ENCODE measurements at regions not wholly inside any gene's neighbourhood (a gene's known extent, or its start where the extent isn't known, plus 50 kb on each side); places are given as distances from the start of the nearest gene placed in this dataset.

DNA sequence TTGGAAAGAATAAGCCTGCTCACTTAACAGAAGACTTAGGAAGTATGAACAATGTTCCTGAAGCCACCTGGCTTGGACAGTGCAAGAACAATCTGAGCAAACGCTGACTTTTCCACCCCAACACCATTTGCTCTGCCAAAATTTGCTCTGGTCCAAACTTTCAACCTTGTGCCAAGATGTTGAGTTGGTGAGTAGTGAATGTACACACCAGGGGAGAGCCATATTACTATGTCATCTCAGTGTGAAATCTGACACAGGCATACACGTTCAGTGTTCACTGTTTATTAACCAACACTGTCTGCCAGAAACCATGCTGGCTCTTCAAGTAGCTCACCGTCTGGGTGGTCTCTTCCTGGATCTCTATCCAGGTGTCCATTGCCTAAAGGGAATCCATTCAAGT, 152.9 kb upstream of the LPP start:
- no peak for DNase-seq
- H3K27me3 Mint-ChIP-seq, result no peaks in the 10 kb centered on the region
- H3K27ac Mint-ChIP-seq, result peak overlapping the region; percentile 91
- no peak overlapping the region for H3K4me3 Mint-ChIP-seq
- H3K36me3 Mint-ChIP-seq (ENCODE audit: low read depth), result no peaks in the 10 kb centered on the region
- ChIA-PET POLR2A (interaction anchor here (0.6 to 1.1 kb wide), 3 partner anchors 38 to 916 kb away, joined by 3 read pairs; partner anchors contain the start of gene BCL6), CTCF (interaction anchor here (1.8 to 3.1 kb wide), 2 partner anchors 253 to 261 kb away, joined by 8 to 18 read pairs; no protein-coding TSS in a partner anchor)
- peaks cover 54% of the 10 kb centered on the region for H3K4me1 Mint-ChIP-seq (ENCODE audit: low read depth)
- H3K9me3 Mint-ChIP-seq, result no peaks in the 10 kb centered on the region
- no peak for ATAC-seq
- intact Hi-C loops (cut with micrococcal nuclease), result loop anchor here (5.0 kb wide), 1 partner anchor 51 kb away; no protein-coding TSS in a partner anchor
- TF ChIP-seq, protein P1, sequence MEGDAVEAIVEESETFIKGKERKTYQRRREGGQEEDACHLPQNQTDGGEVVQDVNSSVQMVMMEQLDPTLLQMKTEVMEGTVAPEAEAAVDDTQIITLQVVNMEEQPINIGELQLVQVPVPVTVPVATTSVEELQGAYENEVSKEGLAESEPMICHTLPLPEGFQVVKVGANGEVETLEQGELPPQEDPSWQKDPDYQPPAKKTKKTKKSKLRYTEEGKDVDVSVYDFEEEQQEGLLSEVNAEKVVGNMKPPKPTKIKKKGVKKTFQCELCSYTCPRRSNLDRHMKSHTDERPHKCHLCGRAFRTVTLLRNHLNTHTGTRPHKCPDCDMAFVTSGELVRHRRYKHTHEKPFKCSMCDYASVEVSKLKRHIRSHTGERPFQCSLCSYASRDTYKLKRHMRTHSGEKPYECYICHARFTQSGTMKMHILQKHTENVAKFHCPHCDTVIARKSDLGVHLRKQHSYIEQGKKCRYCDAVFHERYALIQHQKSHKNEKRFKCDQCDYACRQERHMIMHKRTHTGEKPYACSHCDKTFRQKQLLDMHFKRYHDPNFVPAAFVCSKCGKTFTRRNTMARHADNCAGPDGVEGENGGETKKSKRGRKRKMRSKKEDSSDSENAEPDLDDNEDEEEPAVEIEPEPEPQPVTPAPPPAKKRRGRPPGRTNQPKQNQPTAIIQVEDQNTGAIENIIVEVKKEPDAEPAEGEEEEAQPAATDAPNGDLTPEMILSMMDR (IDR thresholded peaks at IDR 0.05), result no peak

DNA sequence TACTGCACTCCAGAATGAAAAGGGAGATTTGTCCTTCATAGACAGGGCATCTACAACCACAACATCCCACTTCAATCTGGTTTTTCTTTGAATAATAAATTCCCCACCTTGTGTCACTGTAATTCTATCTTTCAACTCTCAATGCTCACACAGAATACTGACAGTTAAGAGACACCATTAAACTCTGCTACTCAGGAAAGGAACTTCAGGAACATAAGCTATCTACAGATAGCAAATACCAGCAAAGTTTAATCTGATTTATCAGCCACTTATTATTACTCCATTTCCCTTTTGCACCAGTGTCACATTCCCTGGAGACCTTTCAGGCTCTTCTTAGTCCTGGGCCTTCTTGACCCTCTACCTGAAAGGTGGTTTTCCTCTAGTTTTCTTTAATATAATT, 152.0 kb upstream of the LPP start:
- H3K4me3 Mint-ChIP-seq, result no peak overlapping the region
- H3K9me3 Mint-ChIP-seq, result no peaks in the 10 kb centered on the region
- POLR2A ChIA-PET, result no interaction called here
- H3K27ac Mint-ChIP-seq, result no peak overlapping the region
- no peaks in the 10 kb centered on the region for H3K36me3 Mint-ChIP-seq (ENCODE audit: low read depth)
- peaks cover 53% of the 10 kb centered on the region for H3K4me1 Mint-ChIP-seq (ENCODE audit: low read depth)
- TF ChIP-seq, protein P1 (IDR thresholded peaks at IDR 0.05), result no peak
- no peaks in the 10 kb centered on the region for H3K27me3 Mint-ChIP-seq
- intact Hi-C loops (cut with micrococcal nuclease), result loop anchor here (5.0 kb wide), 1 partner anchor 50 kb away; no protein-coding TSS in a partner anchor
- no peak for DNase-seq
- CTCF ChIA-PET, result interaction anchor here (1.0 to 1.6 kb wide), 3 partner anchors 12 to 261 kb away, joined by 3 to 4 read pairs (median 3); no protein-coding TSS in a partner anchor
- ATAC-seq, result no peak

DNA sequence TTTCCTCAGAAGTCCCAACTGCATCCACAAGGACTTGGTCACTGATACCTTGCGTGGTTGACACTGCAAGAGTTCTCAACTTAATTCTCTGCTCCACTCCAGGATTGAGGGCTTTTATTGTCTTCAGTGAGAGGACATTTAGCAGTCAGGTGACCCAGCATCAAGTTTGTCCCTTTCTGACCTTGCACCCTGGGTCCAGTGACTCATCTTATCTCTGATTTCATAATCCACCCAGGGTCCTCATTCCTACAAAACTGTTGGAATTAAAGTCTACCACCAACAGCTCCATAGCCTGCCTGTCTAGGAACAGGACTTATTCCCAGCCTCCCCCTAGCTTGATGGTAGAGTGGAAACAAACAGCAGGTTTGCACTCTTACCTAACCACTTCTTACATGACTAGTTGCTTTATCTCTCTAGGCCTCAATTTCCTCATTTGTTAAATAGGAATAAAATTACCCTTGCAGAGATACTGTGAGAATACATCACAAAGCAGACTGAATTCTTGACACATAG, 151.3 kb upstream of the LPP start:
- CTCF ChIA-PET, result interaction anchor here (0.8 to 1.6 kb wide), 4 partner anchors 13 to 257 kb away, joined by 3 to 4 read pairs (median 3); partner anchors contain the start of gene BCL6
- H3K4me1 Mint-ChIP-seq (ENCODE audit: low read depth), result peaks cover 47% of the 10 kb centered on the region
- POLR2A ChIA-PET, result interaction anchor here (0.6 kb wide), 1 partner anchor 1894 kb away, joined by 3 read pairs; no protein-coding TSS in a partner anchor
- H3K27ac Mint-ChIP-seq, result no peak overlapping the region
- H3K9me3 Mint-ChIP-seq, result no peaks in the 10 kb centered on the region
- no peaks in the 10 kb centered on the region for H3K27me3 Mint-ChIP-seq
- no peak for ATAC-seq
- H3K36me3 Mint-ChIP-seq (ENCODE audit: low read depth), result no peaks in the 10 kb centered on the region
- TF ChIP-seq, protein P1 (IDR thresholded peaks at IDR 0.05), result no peak
- intact Hi-C loops (cut with micrococcal nuclease), result loop anchor here (5.0 kb wide), 1 partner anchor 50 kb away; no protein-coding TSS in a partner anchor
- H3K4me3 Mint-ChIP-seq, result no peak overlapping the region
- DNase-seq, result no peak

DNA sequence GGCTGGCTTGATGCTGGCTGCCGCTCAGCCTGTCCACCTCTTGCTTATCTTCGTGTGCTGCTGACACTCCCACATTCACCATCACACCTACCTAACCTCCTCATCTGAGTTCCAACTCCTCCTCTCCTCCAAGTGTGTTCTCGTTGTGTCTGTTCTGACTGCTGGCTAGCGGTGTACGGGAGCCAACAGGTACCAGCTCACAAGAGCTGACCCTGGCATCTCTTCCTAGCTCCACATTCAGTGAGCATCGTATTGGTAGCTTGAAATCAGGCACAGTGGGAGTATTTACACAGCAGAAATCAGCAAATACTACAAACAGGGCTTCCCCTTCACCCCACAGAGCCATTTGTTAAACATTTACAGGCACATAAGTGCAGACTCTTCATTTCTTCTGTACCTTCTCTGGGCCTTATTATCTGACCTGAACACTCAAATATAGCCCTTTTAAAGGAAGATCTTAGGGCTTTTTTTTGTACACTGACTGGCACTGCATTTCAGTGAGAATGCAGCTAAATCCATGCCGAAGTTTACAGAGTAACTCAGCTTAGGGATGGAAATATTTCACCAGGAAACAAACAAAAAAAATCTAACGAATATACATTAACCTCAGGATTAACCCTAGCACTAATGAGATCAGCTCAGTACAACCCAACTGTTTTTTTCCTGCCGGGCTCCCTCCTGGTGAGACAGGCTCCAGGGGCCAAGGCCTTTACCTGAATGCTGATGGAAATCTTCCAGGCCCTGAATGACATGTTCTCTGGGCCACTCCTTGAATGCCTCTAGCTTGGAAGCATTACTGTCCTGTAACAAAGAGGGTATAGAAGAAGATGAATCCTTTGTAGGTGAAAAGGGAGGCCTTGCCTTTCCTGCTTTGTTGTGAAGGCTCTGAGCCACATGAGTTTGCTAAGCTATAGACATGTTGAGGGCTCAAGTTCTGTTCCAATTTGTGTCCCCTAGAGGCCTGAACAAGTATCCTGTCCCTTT, 150.5 kb upstream of the LPP start:
- ChIA-PET POLR2A (interaction anchor here (0.7 kb wide), 1 partner anchor 263 kb away, joined by 3 read pairs; no protein-coding TSS in a partner anchor), CTCF (interaction anchor here (0.8 to 1.6 kb wide), 3 partner anchors 14 to 258 kb away, joined by 3 to 4 read pairs (median 3); partner anchors contain the start of gene BCL6)
- H3K4me3 Mint-ChIP-seq, result no peak overlapping the region
- peaks cover 40% of the 10 kb centered on the region for H3K4me1 Mint-ChIP-seq (ENCODE audit: low read depth)
- intact Hi-C loops (cut with micrococcal nuclease), result loop anchor here (5.0 kb wide), 1 partner anchor 49 kb away; no protein-coding TSS in a partner anchor
- no peak overlapping the region for H3K27ac Mint-ChIP-seq
- no peak for DNase-seq
- no peaks in the 10 kb centered on the region for H3K36me3 Mint-ChIP-seq (ENCODE audit: low read depth)
- TF ChIP-seq, protein P1 (IDR thresholded peaks at IDR 0.05), result no peak
- no peaks in the 10 kb centered on the region for H3K27me3 Mint-ChIP-seq
- H3K9me3 Mint-ChIP-seq, result no peaks in the 10 kb centered on the region
- ATAC-seq, result no peak

Data from activated CD8-positive, alpha-beta T cell treated with anti-CD3 and anti-CD28 coated beads for 36 hours (primary cell).